GM12878 (cell line): ENCODE measurements at regions not wholly inside any gene's neighbourhood (a gene's known extent, or its start where the extent isn't known, plus 50 kb on each side); places are given as distances from the start of the nearest gene placed in this dataset.

ENCODE experiments used
- ATAC-seq: fragments of 200-7000 bp; cut with Tn5 transposase; 3 replicates; pipeline ENCODE4 v1.9.1; 2020; ENCODE audit warnings: mild to moderate bottlenecking, moderate library complexity
- BruUV-seq: library from RNA; stranded (reverse); fragments of 400-500 nt; replicated peaks from 2 replicates; lab custom pipeline; 2021; lab: Mats Ljungman, UMichigan
- CTCF ChIA-PET: fragments of 300-600 bp; sonication (Branson Sonifier 250); formaldehyde crosslinking; extraction: SDS; loops from one replicate; lab custom pipeline; 2021; ENCODE audit warnings: inconsistent platforms; lab: Yijun Ruan, JAX
- POLR2A ChIA-PET: fragments of 350-600 bp; formaldehyde crosslinking; extraction: SDS; loops from one replicate; lab custom pipeline; 2021; ENCODE audit warnings: inconsistent platforms; lab: Charles Lee
- RAD21 ChIA-PET: fragments of 300-600 bp; sonication (Branson Sonifier 250); formaldehyde crosslinking; loops from one replicate; lab custom pipeline; 2023; ENCODE audit warnings: antibody characterized with exemption; ENCODE audit not compliant: unreplicated experiment; lab: Charles Lee
- SMC1A ChIA-PET: fragments of 300-600 bp; sonication (Branson Sonifier 250); formaldehyde crosslinking; loops from one replicate; lab custom pipeline; 2023; ENCODE audit not compliant: unreplicated experiment, uncharacterized antibody; lab: Charles Lee
- DNase-seq: peaks from one replicate; pipeline ENCODE4 v3.0.0-alpha.2; 2011; ENCODE audit warnings: low read depth, low spot score
- FAIRE-seq: peaks from 3 replicates; lab custom pipeline; 2011; peaks lifted over from hg19 to GRCh38; lab: Jason Lieb, UNC
- H2AFZ ChIP-seq: 2 replicates; pipeline ENCODE4 v1.6.0; 2011; ENCODE audit warnings: low read depth, low read length, control low read depth; ENCODE audit not compliant: control insufficient read depth
- H3K27ac ChIP-seq: 2 replicates; pipeline ENCODE4 v1.5.1; 2011; ENCODE audit warnings: control low read depth; ENCODE audit not compliant: control insufficient read depth, insufficient read depth
- H3K27me3 ChIP-seq, 2 experiments: replicated peaks in 1 of 2; 2 replicates each; pipeline versions ENCODE4 v1.6.0 to v1.6.1; 2011; ENCODE audit warnings: low read length in 1 of 2; ENCODE audit not compliant: control insufficient read depth in 2 of 2, insufficient read depth in 2 of 2
- H3K36me3 ChIP-seq, 2 experiments: 2 replicates each; pipeline ENCODE4 v1.5.1; 2011; ENCODE audit warnings: low read length in 1 of 2; ENCODE audit not compliant: control insufficient read depth in 2 of 2, insufficient read depth in 2 of 2
- H3K4me1 ChIP-seq: 2 replicates; pipeline ENCODE4 v1.6.1; 2011; ENCODE audit warnings: mild to moderate bottlenecking, low read length, moderate library complexity, mixed read lengths; ENCODE audit not compliant: control insufficient read depth, insufficient read depth
- H3K4me2 ChIP-seq: 2 replicates; pipeline ENCODE4 v1.6.0; 2011; ENCODE audit warnings: control low read depth; ENCODE audit not compliant: control insufficient read depth, insufficient read depth
- H3K4me3 ChIP-seq: fragments of 200-600 bp; sonication (generic); 2 replicates; pipeline ENCODE4 v1.5.1; 2016
- H3K79me2 ChIP-seq: 2 replicates; pipeline ENCODE4 v1.6.0; 2011; ENCODE audit warnings: low read length; ENCODE audit not compliant: control insufficient read depth, insufficient read depth
- H3K9ac ChIP-seq: 2 replicates; pipeline ENCODE4 v1.8.0; 2011; ENCODE audit warnings: low read length, control low read depth, mixed read lengths; ENCODE audit not compliant: control insufficient read depth, insufficient read depth
- H3K9me3 ChIP-seq: replicated peaks from 3 replicates; pipeline ENCODE4 v1.5.1; 2011; ENCODE audit warnings: mild to moderate bottlenecking, low read length; ENCODE audit not compliant: control insufficient read depth, insufficient read depth
- H4K20me1 ChIP-seq: 2 replicates; pipeline ENCODE4 v1.6.0; 2011; ENCODE audit not compliant: control insufficient read depth, insufficient read depth
- BCLAF1 ChIP-seq: fragments of 450-650 bp; IDR thresholded peaks from 2 replicates; pipeline ENCODE4 v1.6.1; 2017; ENCODE audit warnings: antibody characterized with exemption, mild to moderate bottlenecking, moderate library complexity
- CBX5 ChIP-seq: sonication (generic); IDR thresholded peaks from 2 replicates; pipeline ENCODE4 v1.6.1; 2016; ENCODE audit warnings: low read depth, moderate library complexity, mild to moderate bottlenecking, inconsistent platforms
- CEBPB ChIP-seq, 2 experiments: fragments of 150-350 bp in 1 of 2; IDR thresholded peaks; 2 replicates each; pipeline ENCODE4 v1.6.1; 2012 to 2014; ENCODE audit warnings: low read depth in 2 of 2, low read length in 2 of 2, borderline replicate concordance in 1 of 2, inconsistent platforms in 1 of 2
- CREB1 ChIP-seq: IDR thresholded peaks from 2 replicates; pipeline ENCODE4 v1.6.1; 2012; ENCODE audit warnings: low read depth, mild to moderate bottlenecking, inconsistent platforms
- E2F4 ChIP-seq: IDR thresholded peaks from 2 replicates; pipeline ENCODE4 v1.6.1; 2012; ENCODE audit warnings: low read depth, low read length, improper control_type of control experiment
- EGR1 ChIP-seq, 2 experiments: IDR thresholded peaks; 1 replicate in 1 of 2; 2 replicates in 1 of 2; pipeline ENCODE4 v1.6.1; 2011 to 2012; ENCODE audit warnings: low read depth in 2 of 2, low read length in 2 of 2, borderline replicate concordance in 1 of 2, mild to moderate bottlenecking in 1 of 2, moderate library complexity in 1 of 2
- ESRRA ChIP-seq: IDR thresholded peaks from 2 replicates; pipeline ENCODE4 v1.6.1; 2012; ENCODE audit warnings: mild to moderate bottlenecking, low read length, improper control_type of control experiment
- HCFC1 ChIP-seq: fragments of 150-350 bp; IDR thresholded peaks from 2 replicates; pipeline ENCODE4 v1.6.1; 2014; ENCODE audit warnings: low read length
- HSF1 ChIP-seq: fragments of 150-350 bp; IDR thresholded peaks from 2 replicates; pipeline ENCODE4 v1.6.1; 2014; ENCODE audit warnings: mild to moderate bottlenecking, low read depth, low read length
- MLLT1 ChIP-seq: fragments of 450-650 bp; IDR thresholded peaks from 2 replicates; pipeline ENCODE4 v1.6.1; 2016; ENCODE audit warnings: mild to moderate bottlenecking
- NR2C2 ChIP-seq: IDR thresholded peaks from 2 replicates; pipeline ENCODE4 v1.6.1; 2011; ENCODE audit warnings: borderline replicate concordance, low read depth; ENCODE audit not compliant: control insufficient read depth, insufficient read length
- NR2F1 ChIP-seq: fragments of 450-650 bp; conservative IDR thresholded peaks from 2 replicates; pipeline ENCODE4 v1.6.1; 2017; ENCODE audit warnings: mild to moderate bottlenecking
- PBX3 ChIP-seq: IDR thresholded peaks from 2 replicates; pipeline ENCODE4 v1.6.1; 2011; ENCODE audit warnings: mild to moderate bottlenecking, low read depth, low read length, moderate library complexity; ENCODE audit not compliant: insufficient replicate concordance
- POU2F2 ChIP-seq: IDR thresholded peaks from 3 replicates; pipeline ENCODE4 v1.6.1; 2011; ENCODE audit warnings: low read depth, mild to moderate bottlenecking, low read length, borderline replicate concordance
- SREBF2 ChIP-seq: IDR thresholded peaks from 2 replicates; pipeline ENCODE4 v1.6.1; 2012; ENCODE audit warnings: mild to moderate bottlenecking, low read length
- WGBS: methylation state at CpG from one replicate; pipeline ENCODE4 v1.1.6; 2016; ENCODE audit warnings: low lambda C conversion rate; ENCODE audit not compliant: insufficient replicate concordance, insufficient coverage; ENCODE audit errors: missing lambda C conversion rate; 5-methylcytosine and 5-hydroxymethylcytosine counted together
- in situ Hi-C: fragments of 300-500 bp; cut with MboI; formaldehyde crosslinking; loops from 9 replicates; pipeline ENCODE4 v1.14.3; 2018; ENCODE audit warnings: mixed read lengths
- intact Hi-C: fragments of 100-400 bp; cut with micrococcal nuclease; formaldehyde crosslinking; loops from one replicate; pipeline ENCODE4 v1.14.2; 2022; ENCODE audit not compliant: unreplicated experiment

- intact Hi-C loops (no loop called here), in situ Hi-C loops (no loop called here)
- ChIA-PET POLR2A (no interaction called here), CTCF (no interaction called here), RAD21 (no interaction called here), SMC1A (interaction anchor here (0.7 to 1.1 kb wide), 2 partner anchors 15 to 33 kb away, joined by 3 read pairs; no protein-coding TSS in a partner anchor)
- ATAC-seq = no peak
- Histone ChIP-seq H3K9me3 (no peaks in the 10 kb centered on the region), H3K36me3 (no peaks in the 10 kb centered on the region), H2AFZ (no peak overlapping the region), H3K79me2 (no peaks in the 10 kb centered on the region), H4K20me1 (no peaks in the 10 kb centered on the region), H3K4me1 (no peaks in the 10 kb centered on the region), H3K4me3 (no peak overlapping the region), H3K27ac (no peak overlapping the region), H3K27me3 (no peaks in the 10 kb centered on the region), H3K4me2 (no peak overlapping the region), H3K9ac (no peak overlapping the region)
- no peak for FAIRE-seq
- 28% methylated on average over 6 of the region's 6 CpGs for WGBS
- no peak for DNase-seq
- no TSS peak for BruUV-seq
- TF ChIP-seq BCLAF1 = no peak
- TF ChIP-seq CREB1 = no peak
- no peak for TF ChIP-seq NR2F1
- no peak for TF ChIP-seq CEBPB (IDR thresholded peaks at IDR 0.05; ENCODE audit: borderline replicate concordance in 1 of 2, low read depth in 2 of 2, low read length in 2 of 2)
- no peak for TF ChIP-seq SREBF2
- no peak for TF ChIP-seq HSF1
- TF ChIP-seq E2F4 = no peak
- no peak for TF ChIP-seq POU2F2
- TF ChIP-seq CBX5 = no peak
- TF ChIP-seq MLLT1 = no peak
- no peak for TF ChIP-seq NR2C2
- no peak for TF ChIP-seq PBX3
- no peak for TF ChIP-seq HCFC1
- no peak for TF ChIP-seq ESRRA
- no peak for TF ChIP-seq EGR1 (IDR thresholded peaks at IDR 0.05; ENCODE audit: borderline replicate concordance in 1 of 2, low read depth in 2 of 2, low read length in 2 of 2)
Measured at GRCh38 chr16:51527349-51527748, 376.3 kb upstream of the SALL1 start.
